GM18858 (cell line): ENCODE measurements at regions not wholly inside any gene's neighbourhood (a gene's known extent, or its start where the extent isn't known, plus 50 kb on each side); places are given as distances from the start of the nearest gene placed in this dataset.

Source experiments
- ATAC-seq: cut with Tn5 transposase; IDR thresholded peaks from one replicate; pipeline ENCODE4 v1.9.1; 2021; ENCODE audit not compliant: unreplicated experiment

- ATAC-seq = no peak
Measured at GRCh38 chr6:21507811-21508210, 85.7 kb upstream of the SOX4 start.

GRCh38 chr6:21508753-21509152 is 84.8 kb upstream of the SOX4 start:
- no peak for ATAC-seq

- ATAC-seq = no peak
Measured at GRCh38 chr6:21511891-21512550, 81.5 kb upstream of the SOX4 start.

DNA sequence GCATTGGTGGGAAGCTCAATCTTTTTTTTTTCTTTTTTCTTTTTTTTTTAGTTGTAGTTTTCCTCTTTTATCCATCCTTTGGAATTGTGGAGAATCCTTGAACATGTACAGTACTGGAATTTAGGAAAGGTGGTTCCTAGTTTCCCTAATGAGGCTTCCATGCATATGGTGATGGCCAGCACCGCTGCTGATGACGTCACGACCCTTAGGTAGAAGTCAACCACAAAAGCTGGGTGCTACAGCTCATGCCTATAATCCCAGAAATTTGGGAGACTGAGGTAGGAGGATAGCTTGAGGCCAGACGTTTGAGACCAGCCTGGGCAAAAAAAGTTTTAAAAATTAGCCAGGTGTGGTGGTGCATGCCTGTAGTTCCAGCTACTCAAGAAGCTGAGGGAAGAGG is 79.3 kb upstream of the SOX4 start:
- ATAC-seq = no peak

- no peak for ATAC-seq
Measured at GRCh38 chr6:21518317-21518716, 75.2 kb upstream of the SOX4 start.

DNA sequence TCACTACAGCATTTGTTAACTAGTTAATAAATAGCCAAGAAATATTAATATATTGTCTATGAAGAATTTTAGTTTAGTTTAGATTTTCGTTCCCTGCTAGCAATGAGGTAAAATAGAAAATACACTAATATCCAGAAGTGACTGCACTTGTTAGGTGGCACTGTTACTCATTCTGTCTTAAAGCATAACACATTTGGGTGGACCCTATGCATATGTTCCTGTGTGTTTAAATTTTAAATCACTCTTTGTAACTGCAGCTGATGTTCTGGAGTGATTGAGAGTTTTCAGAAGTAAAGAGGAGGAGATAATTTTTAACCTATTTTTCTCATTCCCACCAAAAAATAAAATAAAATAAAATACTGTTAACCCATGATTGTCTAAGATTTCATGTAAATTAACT is 73.9 kb upstream of the SOX4 start:
- ATAC-seq = no peak

DNA sequence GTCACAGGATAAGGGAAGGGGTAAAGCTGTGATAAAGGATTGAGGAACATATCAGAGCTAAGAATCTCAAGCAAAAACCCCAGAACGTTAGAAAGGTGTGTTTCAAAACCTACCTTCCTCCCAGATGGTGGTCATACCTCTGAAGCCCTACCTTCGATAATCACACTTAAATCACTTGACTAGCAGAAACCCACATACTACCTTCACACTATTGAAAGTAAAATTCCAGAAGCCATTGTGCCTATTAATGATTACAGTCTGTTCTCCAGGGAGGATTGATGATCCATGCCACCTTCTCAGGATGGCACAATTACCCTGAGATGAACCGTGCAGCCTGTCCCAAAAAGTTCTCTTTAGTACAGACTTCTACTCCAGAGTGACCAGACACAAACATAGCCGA is 72.3 kb upstream of the SOX4 start:
- no peak for ATAC-seq

DNA sequence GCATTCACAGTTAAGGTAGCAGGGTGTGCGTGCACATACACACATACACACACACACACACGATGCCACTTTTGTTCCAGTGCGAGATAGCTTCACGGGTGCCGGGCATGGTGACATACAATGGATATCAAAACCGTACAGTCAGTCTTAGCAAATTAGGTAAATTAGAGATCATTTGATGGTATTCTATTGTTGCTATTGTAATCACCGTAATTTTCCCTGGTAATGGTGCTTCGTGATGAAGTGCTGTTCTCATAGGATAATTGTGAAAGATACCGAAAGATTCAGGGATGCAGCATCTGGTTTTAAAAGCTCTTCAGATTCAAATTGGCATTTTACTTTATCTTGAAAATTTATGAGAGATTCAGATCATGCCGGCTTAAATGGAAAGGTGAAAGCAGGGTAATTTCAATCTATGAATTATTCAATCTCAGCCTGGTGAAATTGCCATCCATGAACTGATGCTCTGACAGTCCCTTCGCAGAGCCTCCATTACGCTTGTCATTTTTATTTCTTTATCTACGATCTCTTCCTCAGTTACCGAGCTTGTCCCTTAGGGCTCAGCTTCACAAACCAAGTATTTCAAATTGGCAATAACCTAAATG is 71.3 kb upstream of the SOX4 start:
- ATAC-seq = no peak

DNA sequence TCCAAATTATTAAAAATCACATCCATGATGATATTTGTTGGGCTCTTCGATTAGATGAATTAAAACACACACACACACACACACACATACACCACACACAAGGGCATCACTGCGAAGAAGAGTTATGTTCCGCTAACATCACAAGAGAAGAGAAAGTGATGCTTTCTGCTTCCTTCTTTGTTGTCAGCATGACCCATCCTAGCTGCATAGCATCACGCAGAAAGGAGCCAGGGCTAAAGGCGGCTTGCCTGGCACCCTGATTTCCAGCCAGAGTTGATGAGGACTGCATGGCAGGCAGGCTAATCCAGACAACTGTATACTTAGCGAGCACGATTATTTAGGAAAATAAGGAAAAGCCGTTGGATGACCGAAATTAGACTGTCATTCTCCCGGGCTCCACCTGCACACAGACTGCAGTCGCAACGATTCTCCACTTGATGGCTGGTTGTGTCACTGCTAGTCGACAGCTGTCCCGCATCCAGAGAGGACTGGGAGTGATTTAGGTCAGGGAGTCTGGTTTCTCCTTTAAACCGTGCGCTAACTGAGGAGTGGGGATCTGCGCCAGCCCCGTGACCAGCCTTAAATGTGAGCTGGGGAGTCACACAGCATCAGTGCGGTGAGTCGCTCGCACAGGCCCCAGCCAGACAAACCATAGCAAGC is 70.6 kb upstream of the SOX4 start:
- no peak for ATAC-seq

GRCh38 chr6:21523652-21524051 is 69.9 kb upstream of the SOX4 start:
- ATAC-seq = no peak

DNA sequence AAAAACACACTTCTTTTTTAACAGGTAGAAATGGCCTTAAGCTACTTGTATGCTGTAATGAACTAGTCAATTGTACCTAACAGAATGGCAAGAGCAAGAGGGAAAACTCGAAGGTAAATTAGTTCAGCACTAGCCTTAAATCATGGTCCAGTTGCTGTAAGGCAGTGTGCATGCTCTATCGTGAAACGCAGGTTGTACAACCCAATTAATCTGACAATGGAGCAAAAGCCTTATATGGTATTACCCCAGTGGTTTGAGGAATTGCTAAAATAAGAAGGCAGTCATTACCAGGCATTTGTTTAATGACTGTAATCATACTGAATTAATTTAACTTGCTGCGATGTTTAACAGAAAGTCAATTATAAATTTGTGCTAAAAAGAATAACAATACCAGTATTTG is 69.3 kb upstream of the SOX4 start:
- no peak for ATAC-seq

- no peak for ATAC-seq
Measured at GRCh38 chr6:21526974-21527373, 66.6 kb upstream of the SOX4 start.

DNA sequence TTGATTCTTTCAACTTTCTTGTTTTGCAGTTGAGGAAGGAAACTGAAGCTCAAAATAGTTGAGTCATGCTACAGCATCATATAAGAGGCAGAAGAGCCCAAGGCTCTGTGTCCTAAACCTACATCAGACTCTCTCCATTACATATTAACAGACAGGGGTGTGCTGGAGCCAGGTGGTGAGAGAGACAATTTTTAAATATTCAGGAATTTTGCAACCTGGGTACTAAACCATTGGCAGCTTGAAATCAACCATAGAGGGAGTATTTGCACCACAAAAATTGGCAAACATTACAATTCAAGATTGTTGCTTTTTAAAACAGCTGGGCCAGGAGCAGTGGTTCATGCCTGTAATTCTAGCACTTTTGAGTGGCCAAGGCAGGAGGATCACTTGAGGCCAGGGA is 65.8 kb upstream of the SOX4 start:
- no peak for ATAC-seq

DNA sequence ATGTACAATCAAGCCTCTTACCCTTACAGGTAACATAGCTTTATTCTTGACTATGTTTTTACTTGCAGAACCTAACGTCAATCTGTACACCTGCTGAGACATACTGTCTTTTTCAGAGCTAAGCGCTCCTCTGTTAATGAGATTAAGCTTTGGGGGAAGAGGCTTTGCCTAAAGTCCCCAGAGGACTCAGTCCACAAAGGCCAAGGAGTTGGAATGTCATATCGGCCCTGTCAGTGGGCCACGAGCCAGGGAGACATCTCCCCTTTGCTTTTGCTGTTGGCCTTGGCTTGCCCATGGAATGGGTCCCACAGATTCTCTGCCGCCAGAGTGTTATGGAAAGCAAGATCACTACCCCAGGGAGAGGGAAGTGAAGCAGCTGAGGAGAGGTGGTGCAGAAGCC is 64.1 kb upstream of the SOX4 start:
- no peak for ATAC-seq

- ATAC-seq = no peak
Measured at GRCh38 chr6:21531393-21531792, 62.2 kb upstream of the SOX4 start.

GRCh38 chr6:21533678-21534077 is 59.9 kb upstream of the SOX4 start:
- ATAC-seq = no peak

DNA sequence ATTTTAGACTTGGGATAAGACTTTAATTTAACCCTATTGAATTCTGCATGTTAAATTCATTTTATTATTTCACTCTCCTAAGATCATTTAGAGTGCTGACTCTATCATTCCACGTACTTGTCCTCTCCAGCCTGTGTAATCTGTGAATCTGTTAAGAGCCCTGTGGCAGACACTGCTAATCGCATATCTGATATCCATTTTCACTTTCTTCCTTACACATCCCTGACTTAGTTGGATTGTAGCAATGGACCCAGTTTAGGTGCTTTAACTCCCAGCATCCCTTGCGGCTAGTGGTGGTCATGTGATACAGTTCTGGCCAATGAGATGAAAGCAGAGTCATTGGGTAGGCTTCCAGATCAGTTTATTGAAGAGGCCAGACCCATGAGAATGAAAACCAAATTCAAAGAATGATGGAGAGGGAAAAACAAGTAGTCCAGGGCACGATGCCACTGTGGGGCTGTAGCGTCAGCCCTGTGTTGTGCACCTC is 57.2 kb upstream of the SOX4 start:
- ATAC-seq = no peak

GRCh38 chr6:21537637-21538036 is 55.9 kb upstream of the SOX4 start:
- no peak for ATAC-seq

GRCh38 chr6:21538186-21538798 is 55.3 kb upstream of the SOX4 start:
- ATAC-seq = no peak

DNA sequence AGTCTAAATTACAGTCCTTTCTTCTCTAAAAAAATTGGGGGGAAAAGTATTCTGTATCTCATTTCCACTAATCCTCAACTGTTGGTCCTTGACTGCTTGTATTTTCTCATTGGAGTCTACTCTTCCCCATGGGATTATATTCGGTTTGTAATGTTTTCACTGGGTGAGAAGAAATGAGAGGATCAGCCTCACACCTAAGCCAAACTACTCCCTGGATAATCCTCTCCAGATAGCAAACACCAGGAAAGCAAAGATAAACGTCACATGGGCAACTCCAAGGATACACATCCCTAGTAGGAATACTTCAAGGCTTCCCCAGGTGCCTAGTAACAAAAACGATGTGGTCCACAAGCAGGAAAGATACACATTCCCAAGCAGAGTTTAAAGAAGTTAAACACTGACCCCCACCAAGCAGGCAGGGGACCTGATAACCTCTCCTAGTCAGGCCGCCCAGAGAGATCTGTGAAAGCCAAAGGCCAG is 53.9 kb upstream of the SOX4 start:
- ATAC-seq = no peak
